WI38 (cell line): ENCODE measurements at regions not wholly inside any gene's neighbourhood (a gene's known extent, or its start where the extent isn't known, plus 50 kb on each side); places are given as distances from the start of the nearest gene placed in this dataset.

Experiments used
- H3K4me3 ChIP-seq: 2 replicates; pipeline ENCODE4 v1.5.1; 2011; ENCODE audit warnings: low read depth, mild to moderate bottlenecking, control low read depth, low read length
- CTCF ChIP-seq: IDR thresholded peaks from 2 replicates; pipeline ENCODE4 v1.5.1; 2012; ENCODE audit warnings: low read depth, mild to moderate bottlenecking, control low read depth, low read length

GRCh38 chr5:148950471-148950863, 112.4 kb downstream of the SH3TC2 start:
- TF ChIP-seq CTCF: no peak
- H3K4me3 ChIP-seq: no peak overlapping the region

GRCh38 chr5:148950892-148951291, 112.0 kb downstream of the SH3TC2 start:
- TF ChIP-seq CTCF: no peak
- no peak overlapping the region for H3K4me3 ChIP-seq

GRCh38 chr5:148951612-148952011, 111.2 kb downstream of the SH3TC2 start:
- TF ChIP-seq CTCF: no peak
- no peak overlapping the region for H3K4me3 ChIP-seq

- no peak overlapping the region for H3K4me3 ChIP-seq
- no peak for TF ChIP-seq CTCF
These were observed 110.6 kb downstream of the SH3TC2 start for GRCh38 chr5:148952097-148952867.

GRCh38 chr5:148953711-148954110, 109.2 kb downstream of the SH3TC2 start:
- no peak for TF ChIP-seq CTCF
- no peak overlapping the region for H3K4me3 ChIP-seq
